HCT116 (cell line): ENCODE measurements at regions not wholly inside any gene's neighbourhood (a gene's known extent, or its start where the extent isn't known, plus 50 kb on each side); places are given as distances from the start of the nearest gene placed in this dataset.

Experiments
- ATAC-seq: fragments of 200-7000 bp; cut with Tn5 transposase; 2 replicates; pipeline ENCODE4 v1.9.1; 2020; ENCODE audit warnings: mild to moderate bottlenecking, moderate library complexity
- BruUV-seq: library from RNA; stranded (reverse); fragments of 400-500 nt; replicated peaks from 2 replicates; lab custom pipeline; 2021; lab: Mats Ljungman, UMichigan
- CTCF ChIA-PET: fragments of 300-600 bp; sonication (Branson Sonifier 250); formaldehyde crosslinking; loops from one replicate; lab custom pipeline; 2021; ENCODE audit warnings: antibody characterized with exemption; lab: Charles Lee
- POLR2A ChIA-PET: fragments of 300-600, 350-600 bp; sonication (Branson Sonifier 250); formaldehyde crosslinking; loops from one replicate; lab custom pipeline; 2021; ENCODE audit warnings: antibody characterized with exemption; lab: Charles Lee
- RAD21 ChIA-PET, 2 experiments: fragments of 300-600 bp; sonication (Branson Sonifier 250); formaldehyde crosslinking; loops; one replicate each; lab custom pipeline; 2023; ENCODE audit warnings: low total read pairs in 2 of 2; ENCODE audit not compliant: uncharacterized antibody in 2 of 2, unreplicated experiment in 2 of 2, low non-redundant PET in 1 of 2; lab: Charles Lee
- DNase-seq: peaks from one replicate; pipeline ENCODE4 v3.0.0-alpha.2; 2010; ENCODE audit warnings: low read depth, low spot score
- H2AFZ ChIP-seq: fragments of 200-600 bp; shearing (Covaris generic), sonication (generic); 2 replicates; pipeline ENCODE4 v1.6.1; 2017; ENCODE audit warnings: low read depth, mixed run types, mixed read lengths, antibody characterized with exemption, low read length; ENCODE audit not compliant: poor library complexity, severe bottlenecking
- H3K27ac ChIP-seq: 2 replicates; pipeline ENCODE4 v1.5.1; 2012; ENCODE audit warnings: low read depth, low read length
- H3K27me3 ChIP-seq: fragments of 200-600 bp; sonication (generic); 2 replicates; pipeline ENCODE4 v1.6.1; 2016; ENCODE audit warnings: mixed run types, low read length, mixed read lengths; ENCODE audit not compliant: insufficient read depth
- H3K36me3 ChIP-seq, 2 experiments: fragments of 200-500 bp in 1 of 2; fragments of 200-600 bp in 1 of 2; sonication (Bioruptor generic) in 1 of 2; sonication (generic) in 1 of 2; 2 replicates each; pipeline versions ENCODE4 v1.5.1 to v1.6.1; 2014 to 2016; ENCODE audit warnings: low read length in 2 of 2, inconsistent platforms in 1 of 2, mixed read lengths in 1 of 2, mixed run types in 1 of 2; ENCODE audit not compliant: insufficient read depth in 2 of 2, control insufficient read depth in 1 of 2
- H3K4me1 ChIP-seq, 2 experiments: fragments of 200-600 bp in 1 of 2; sonication (generic) in 1 of 2; 2 replicates each; pipeline versions ENCODE4 v1.5.1 to v1.6.1; 2012 to 2017; ENCODE audit warnings: low read length in 2 of 2, inconsistent platforms in 1 of 2, mild to moderate bottlenecking in 1 of 2, mixed read lengths in 1 of 2, mixed run types in 1 of 2, moderate library complexity in 1 of 2; ENCODE audit not compliant: insufficient read depth in 2 of 2, control insufficient read depth in 1 of 2
- H3K4me2 ChIP-seq: fragments of 200-600 bp; sonication (generic); 2 replicates; pipeline ENCODE4 v1.6.1; 2017; ENCODE audit warnings: mixed run types, low read length, mixed read lengths
- H3K4me3 ChIP-seq, 2 experiments: fragments of 200-600 bp in 1 of 2; sonication (generic) in 1 of 2; replicated peaks in 1 of 2; 2 replicates each; pipeline ENCODE4 v1.5.1; 2011 to 2016; ENCODE audit warnings: low read length in 2 of 2, control low read depth in 1 of 2, low read depth in 1 of 2, mild to moderate bottlenecking in 1 of 2, mixed read lengths in 1 of 2, mixed run types in 1 of 2
- H3K79me2 ChIP-seq: fragments of 200-600 bp; sonication (generic); 2 replicates; pipeline ENCODE4 v1.6.1; 2017; ENCODE audit warnings: mild to moderate bottlenecking, mixed run types, low read length, moderate library complexity, mixed read lengths; ENCODE audit not compliant: insufficient read depth
- H3K9ac ChIP-seq: fragments of 200-600 bp; sonication (generic); 2 replicates; pipeline ENCODE4 v1.6.1; 2016; ENCODE audit warnings: low read length, mixed read lengths
- H3K9me2 ChIP-seq: fragments of 200-600 bp; sonication (generic), shearing (Covaris generic); 2 replicates; pipeline ENCODE4 v1.6.1; 2017; ENCODE audit warnings: mixed run types, mild to moderate bottlenecking, moderate library complexity; ENCODE audit not compliant: insufficient read depth
- H3K9me3 ChIP-seq, 2 experiments: fragments of 200-500 bp in 1 of 2; fragments of 200-600 bp in 1 of 2; sonication (Bioruptor generic) in 1 of 2; sonication (generic) in 1 of 2; 2 replicates each; pipeline ENCODE4 v1.6.1; 2014 to 2017; ENCODE audit warnings: low read length in 2 of 2, mixed read lengths in 2 of 2, inconsistent platforms in 1 of 2, low read depth in 1 of 2, mild to moderate bottlenecking in 1 of 2, mixed run types in 1 of 2, moderate library complexity in 1 of 2; ENCODE audit not compliant: control insufficient read depth in 1 of 2, insufficient read depth in 1 of 2
- H4K20me1 ChIP-seq: fragments of 200-600 bp; sonication (generic), shearing (Covaris generic); 2 replicates; pipeline ENCODE4 v1.6.1; 2017; ENCODE audit warnings: mixed run types, mild to moderate bottlenecking, moderate library complexity; ENCODE audit not compliant: insufficient read depth
- CBX3 ChIP-seq: IDR thresholded peaks from 2 replicates; pipeline ENCODE4 v1.6.1; 2012; ENCODE audit warnings: low read depth
- CEBPB ChIP-seq: IDR thresholded peaks from 2 replicates; pipeline ENCODE4 v1.6.1; 2012; ENCODE audit warnings: low read depth
- CTCF ChIP-seq, 3 experiments: fragments of 200-600 bp in 1 of 3; sonication (generic) in 1 of 3; IDR thresholded peaks in 2 of 3; conservative IDR thresholded peaks in 1 of 3; 2 replicates each; pipeline ENCODE4 v1.5.1; 2012 to 2017; ENCODE audit warnings: low read depth in 2 of 3, low read length in 2 of 3, antibody characterized with exemption in 1 of 3, borderline replicate concordance in 1 of 3, control low read depth in 1 of 3, mild to moderate bottlenecking in 1 of 3, mixed read lengths in 1 of 3, mixed run types in 1 of 3, moderate library complexity in 1 of 3; ENCODE audit not compliant: insufficient read depth in 1 of 3
- EGR1 ChIP-seq: IDR thresholded peaks from 2 replicates; pipeline ENCODE4 v1.6.1; 2012; ENCODE audit warnings: low read depth
- ELF1 ChIP-seq: IDR thresholded peaks from 2 replicates; pipeline ENCODE4 v1.6.1; 2012; ENCODE audit warnings: low read depth, borderline replicate concordance
- EZH2 ChIP-seq: fragments of 200-600 bp; sonication (generic); IDR thresholded peaks from 2 replicates; pipeline ENCODE4 v1.6.1; 2017; ENCODE audit warnings: antibody characterized with exemption, mixed run types
- FOSL1 ChIP-seq: IDR thresholded peaks from 2 replicates; pipeline ENCODE4 v1.6.1; 2012; ENCODE audit warnings: low read depth
- MAX ChIP-seq: IDR thresholded peaks from 2 replicates; pipeline ENCODE4 v1.6.1; 2012
- POLR2A ChIP-seq: IDR thresholded peaks from 2 replicates; pipeline ENCODE4 v1.7.0; 2011; ENCODE audit warnings: borderline replicate concordance; ENCODE audit not compliant: insufficient read depth, insufficient read length; ENCODE audit errors: extremely low read depth
- POLR2AphosphoS5 ChIP-seq: IDR thresholded peaks from 2 replicates; pipeline ENCODE4 v1.6.1; 2011; ENCODE audit warnings: mild to moderate bottlenecking, low read depth, low read length, moderate library complexity
- RAD21 ChIP-seq: IDR thresholded peaks from 2 replicates; pipeline ENCODE4 v1.6.1; 2012; ENCODE audit warnings: low read depth, mild to moderate bottlenecking
- SIN3A ChIP-seq: IDR thresholded peaks from 2 replicates; pipeline ENCODE4 v1.6.1; 2012; ENCODE audit warnings: low read depth
- SP1 ChIP-seq: IDR thresholded peaks from 2 replicates; pipeline ENCODE4 v1.6.1; 2012; ENCODE audit warnings: low read depth
- SRF ChIP-seq: IDR thresholded peaks from 2 replicates; pipeline ENCODE4 v1.6.1; 2012; ENCODE audit warnings: low read depth
- TCF7L2 ChIP-seq: IDR thresholded peaks from 2 replicates; pipeline ENCODE4 v1.7.0; 2011; ENCODE audit warnings: borderline replicate concordance, inconsistent platforms; ENCODE audit not compliant: insufficient read depth, insufficient read length; ENCODE audit errors: extremely low read depth
- YY1 ChIP-seq: IDR thresholded peaks from 2 replicates; pipeline ENCODE4 v1.6.1; 2011; ENCODE audit warnings: low read length, low read depth, moderate library complexity, mild to moderate bottlenecking; ENCODE audit not compliant: insufficient replicate concordance; ENCODE audit errors: extremely low read depth
- ZBTB33 ChIP-seq: IDR thresholded peaks from 2 replicates; pipeline ENCODE4 v1.6.1; 2011; ENCODE audit warnings: mild to moderate bottlenecking, low read length, moderate library complexity; ENCODE audit not compliant: insufficient replicate concordance; ENCODE audit errors: extremely low read depth
- ZFX ChIP-seq: fragments of 450-650 bp; IDR thresholded peaks from 2 replicates; pipeline ENCODE4 v1.6.1; 2017
- ZNF274 ChIP-seq: fragments of 200-500 bp; sonication (Bioruptor generic); IDR thresholded peaks from 2 replicates; pipeline ENCODE4 v1.6.1; 2014; ENCODE audit warnings: mild to moderate bottlenecking, low read depth, low read length, inconsistent platforms
- intact Hi-C: fragments of 100-400 bp; cut with micrococcal nuclease; formaldehyde crosslinking; loops from 2 replicates; pipeline ENCODE4 v1.10.0; 2022
- TF ChIP-seq, protein P1 (sequence below): IDR thresholded peaks from 2 replicates; pipeline ENCODE4 v1.6.1; 2012

DNA sequence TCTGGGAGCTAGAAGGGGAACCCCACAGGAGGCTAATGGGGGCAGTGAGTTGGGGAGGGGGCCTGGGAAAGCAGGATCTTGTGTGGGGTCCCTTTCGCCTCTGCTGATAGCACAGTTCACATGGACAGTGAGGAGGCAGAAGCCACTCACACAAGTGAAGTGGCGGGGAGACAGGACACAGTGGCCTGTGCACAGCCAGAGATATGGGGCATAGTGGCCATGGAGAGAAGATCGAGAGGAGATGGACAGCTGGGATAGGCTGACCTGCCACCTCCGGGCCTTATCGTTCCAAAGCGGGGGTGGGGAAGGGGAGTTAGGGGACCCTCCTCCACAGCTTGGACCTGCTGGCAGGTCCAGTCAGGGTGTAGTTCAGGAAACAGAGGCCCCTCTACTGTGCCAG lies 69.8 kb upstream of the EDAR start:
- no TSS peak for BruUV-seq
- H3K27ac ChIP-seq, result no peak overlapping the region
- CTCF ChIA-PET, result no interaction called here
- TF ChIP-seq YY1 (no peak), POLR2A (no peak), ZFX (no peak), FOSL1 (no peak), EZH2 (no peak), ZBTB33 (no peak), EGR1 (no peak), ELF1 (no peak), MAX (no peak), RAD21 (no peak), ZNF274 (no peak), SIN3A (no peak), SRF (no peak), CBX3 (no peak), SP1 (no peak), TCF7L2 (no peak), POLR2AphosphoS5 (no peak), CEBPB (no peak), CTCF (IDR thresholded peaks at IDR 0.05 in 2 of 3, conservative IDR thresholded peaks at IDR 0.05 in 1 of 3; ENCODE audit: borderline replicate concordance in 1 of 3, insufficient read depth in 1 of 3, low read depth in 2 of 3, low read length in 2 of 3) (no peak)
- TF ChIP-seq, protein P1, sequence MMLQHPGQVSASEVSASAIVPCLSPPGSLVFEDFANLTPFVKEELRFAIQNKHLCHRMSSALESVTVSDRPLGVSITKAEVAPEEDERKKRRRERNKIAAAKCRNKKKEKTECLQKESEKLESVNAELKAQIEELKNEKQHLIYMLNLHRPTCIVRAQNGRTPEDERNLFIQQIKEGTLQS, result no peak
- TF ChIP-seq, all 23 proteins: peak for 0
- ATAC-seq (no peak), DNase-seq (no peak)
- H2AFZ ChIP-seq, result no peak overlapping the region
- H3K9me2 ChIP-seq, result no peaks in the 10 kb centered on the region
- no peaks in the 10 kb centered on the region for H3K27me3 ChIP-seq
- H3K9me3 ChIP-seq, result no peaks in the 10 kb centered on the region
- H4K20me1 ChIP-seq, result no peaks in the 10 kb centered on the region
- no peak overlapping the region for H3K4me2 ChIP-seq
- no peaks in the 10 kb centered on the region for H3K79me2 ChIP-seq
- H3K4me1 ChIP-seq, result no peaks in the 10 kb centered on the region; a peak in 1 of 4 replicates
- RAD21 ChIA-PET, result no interaction called here
- intact Hi-C loops, result no loop called here
- no peak overlapping the region for H3K9ac ChIP-seq
- no peaks in the 10 kb centered on the region for H3K36me3 ChIP-seq
- H3K4me3 ChIP-seq, result no peak overlapping the region
- POLR2A ChIA-PET, result no interaction called here
